ENCODE measurements at regions not wholly inside any gene's neighbourhood (a gene's known extent, or its start where the extent isn't known, plus 50 kb on each side); places are given as distances from the start of the nearest gene placed in this dataset.

DNA sequence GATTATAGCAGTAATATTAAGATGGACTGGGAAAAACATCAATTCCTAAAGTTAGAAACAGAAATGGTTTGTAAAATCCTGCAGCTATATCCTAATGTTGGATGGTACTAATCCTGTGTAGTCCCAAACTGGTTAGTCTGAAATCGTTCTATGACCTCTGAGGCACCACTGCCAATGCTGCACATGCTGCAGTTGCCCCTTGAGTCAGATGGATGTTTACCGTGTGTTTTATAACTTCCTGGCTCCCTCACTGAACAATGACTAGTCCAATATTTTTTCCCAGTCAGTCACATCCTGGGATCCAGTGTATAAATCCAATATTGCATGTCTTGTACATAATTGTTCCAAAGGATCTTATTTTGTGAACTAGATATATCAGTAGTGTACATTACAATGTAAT lies 226.7 kb upstream of the PKDCC start:
- TF ChIP-seq, protein P1, sequence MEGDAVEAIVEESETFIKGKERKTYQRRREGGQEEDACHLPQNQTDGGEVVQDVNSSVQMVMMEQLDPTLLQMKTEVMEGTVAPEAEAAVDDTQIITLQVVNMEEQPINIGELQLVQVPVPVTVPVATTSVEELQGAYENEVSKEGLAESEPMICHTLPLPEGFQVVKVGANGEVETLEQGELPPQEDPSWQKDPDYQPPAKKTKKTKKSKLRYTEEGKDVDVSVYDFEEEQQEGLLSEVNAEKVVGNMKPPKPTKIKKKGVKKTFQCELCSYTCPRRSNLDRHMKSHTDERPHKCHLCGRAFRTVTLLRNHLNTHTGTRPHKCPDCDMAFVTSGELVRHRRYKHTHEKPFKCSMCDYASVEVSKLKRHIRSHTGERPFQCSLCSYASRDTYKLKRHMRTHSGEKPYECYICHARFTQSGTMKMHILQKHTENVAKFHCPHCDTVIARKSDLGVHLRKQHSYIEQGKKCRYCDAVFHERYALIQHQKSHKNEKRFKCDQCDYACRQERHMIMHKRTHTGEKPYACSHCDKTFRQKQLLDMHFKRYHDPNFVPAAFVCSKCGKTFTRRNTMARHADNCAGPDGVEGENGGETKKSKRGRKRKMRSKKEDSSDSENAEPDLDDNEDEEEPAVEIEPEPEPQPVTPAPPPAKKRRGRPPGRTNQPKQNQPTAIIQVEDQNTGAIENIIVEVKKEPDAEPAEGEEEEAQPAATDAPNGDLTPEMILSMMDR (IDR thresholded peaks at IDR 0.05), result no peak
- TF ChIP-seq POLR2A (IDR thresholded peaks at IDR 0.05), result no peak

All from uterus (tissue), 2 donors.